HepG2 (cell line): ENCODE measurements at regions not wholly inside any gene's neighbourhood (a gene's known extent, or its start where the extent isn't known, plus 50 kb on each side); places are given as distances from the start of the nearest gene placed in this dataset.

Experiments
- ATAC-seq: fragments of 200-7000 bp; cut with Tn5 transposase; 3 replicates; pipeline ENCODE4 v1.9.1; 2020; ENCODE audit warnings: mild to moderate bottlenecking, moderate library complexity
- BruUV-seq: library from RNA; stranded (reverse); fragments of 400-500 nt; replicated peaks from 2 replicates; lab custom pipeline; 2021; lab: Mats Ljungman, UMichigan
- CTCF ChIA-PET: fragments of 300-600 bp; formaldehyde crosslinking; extraction: SDS; loops from one replicate; lab custom pipeline; 2021; ENCODE audit warnings: low total read pairs, inconsistent platforms, low intra/inter-chr PET ratio; lab: Yijun Ruan, JAX
- POLR2A ChIA-PET: fragments of 350-600 bp; sonication (Branson Sonifier 250); formaldehyde crosslinking; loops from one replicate; lab custom pipeline; 2020; ENCODE audit warnings: antibody characterized with exemption, inconsistent platforms; lab: Yijun Ruan, JAX
- DNase-seq: peaks from one replicate; pipeline ENCODE4 v3.0.0-alpha.2; 2015; ENCODE audit warnings: low spot score
- FAIRE-seq: peaks from 3 replicates; lab custom pipeline; 2011; peaks lifted over from hg19 to GRCh38; lab: Jason Lieb, UNC
- H2AFZ ChIP-seq: one replicate; pipeline ENCODE4 v1.6.1; 2011; ENCODE audit warnings: low read length, inconsistent platforms
- H3K27ac ChIP-seq: fragments of 300-600 bp; 3 replicates; pipeline ENCODE4 v1.8.0; 2011; ENCODE audit warnings: mixed run types, mild to moderate bottlenecking, mixed read lengths, low read length, inconsistent platforms; ENCODE audit not compliant: insufficient read depth; ENCODE audit errors: extremely low read length
- H3K27me3 ChIP-seq, 2 experiments: fragments of 200-600 bp in 1 of 2; 2 replicates in 1 of 2; 3 replicates in 1 of 2; pipeline versions ENCODE4 v1.6.0 to v1.8.0; 2011; ENCODE audit warnings: low read length in 2 of 2, mild to moderate bottlenecking in 2 of 2, moderate library complexity in 2 of 2, inconsistent platforms in 1 of 2; ENCODE audit not compliant: insufficient read depth in 2 of 2, control insufficient read depth in 1 of 2
- H3K36me3 ChIP-seq, 2 experiments: fragments of 200-600 bp in 1 of 2; replicated peaks in 1 of 2; 2 replicates in 1 of 2; 3 replicates in 1 of 2; pipeline versions ENCODE4 v1.5.1 to v1.8.0; 2011; ENCODE audit warnings: low read length in 2 of 2, inconsistent platforms in 1 of 2; ENCODE audit not compliant: insufficient read depth in 2 of 2, control insufficient read depth in 1 of 2
- H3K4me1 ChIP-seq: 2 replicates; pipeline ENCODE4 v1.5.1; 2012; ENCODE audit warnings: low read length, inconsistent platforms; ENCODE audit not compliant: insufficient read depth
- H3K4me2 ChIP-seq: 2 replicates; pipeline ENCODE4 v1.6.0; 2011; ENCODE audit warnings: low read depth, low read length, inconsistent platforms
- H3K4me3 ChIP-seq, 3 experiments: fragments of 200-600 bp in 1 of 3; sonication (generic), shearing (Covaris generic) in 1 of 3; replicated peaks in 1 of 3; 2 replicates each; pipeline ENCODE4 v1.5.1; 2011 to 2016; ENCODE audit warnings: low read length in 3 of 3, inconsistent platforms in 2 of 3, low read depth in 2 of 3, mild to moderate bottlenecking in 2 of 3, control low read depth in 1 of 3, mixed read lengths in 1 of 3; ENCODE audit not compliant: insufficient read depth in 1 of 3
- H3K79me2 ChIP-seq: one replicate; pipeline ENCODE4 v1.6.1; 2011; ENCODE audit warnings: low read length, inconsistent platforms; ENCODE audit not compliant: insufficient read depth
- H3K9ac ChIP-seq: 2 replicates; pipeline ENCODE4 v1.6.0; 2011; ENCODE audit warnings: mild to moderate bottlenecking, low read depth, low read length, inconsistent platforms; ENCODE audit not compliant: insufficient read depth
- H3K9me3 ChIP-seq: 2 replicates; pipeline ENCODE4 v1.5.1; 2012; ENCODE audit warnings: mild to moderate bottlenecking, low read length
- H4K20me1 ChIP-seq: 2 replicates; pipeline ENCODE4 v1.6.0; 2011; ENCODE audit warnings: inconsistent platforms, mild to moderate bottlenecking, low read length, moderate library complexity; ENCODE audit not compliant: insufficient read depth
- CBX5 ChIP-seq: sonication (generic); formaldehyde crosslinking; IDR thresholded peaks from 2 replicates; pipeline ENCODE4 v1.4.0; 2020; ENCODE audit warnings: missing genetic modification reagents, borderline replicate concordance
- ELF1 ChIP-seq: sonication (generic); formaldehyde crosslinking; IDR thresholded peaks from 2 replicates; pipeline ENCODE4 v1.4.0; 2020; ENCODE audit warnings: missing genetic modification reagents
- ESRRA ChIP-seq: sonication (generic); formaldehyde crosslinking; IDR thresholded peaks from 2 replicates; pipeline ENCODE4 v1.5.1; 2020; ENCODE audit warnings: mild to moderate bottlenecking, low read depth, missing genetic modification reagents
- MTF1 ChIP-seq: sonication (generic); formaldehyde crosslinking; IDR thresholded peaks from 2 replicates; pipeline ENCODE4 v1.5.0; 2020; ENCODE audit warnings: missing genetic modification reagents
- PAWR ChIP-seq: sonication (generic); formaldehyde crosslinking; IDR thresholded peaks from 2 replicates; pipeline ENCODE4 v1.4.0; 2020; ENCODE audit warnings: missing genetic modification reagents, mild to moderate bottlenecking, borderline replicate concordance
- SNAI1 ChIP-seq: sonication (generic); formaldehyde crosslinking; IDR thresholded peaks from 2 replicates; pipeline ENCODE4 v1.5.0; 2020; ENCODE audit warnings: mild to moderate bottlenecking, missing genetic modification reagents, borderline replicate concordance
- SOX6 ChIP-seq, 2 experiments: fragments of 450-650 bp in 1 of 2; sonication (generic) in 1 of 2; formaldehyde crosslinking in 1 of 2; IDR thresholded peaks; 2 replicates each; pipeline versions ENCODE4 v1.4.0 to v1.6.1; 2017 to 2020; ENCODE audit warnings: antibody characterized with exemption in 1 of 2, mild to moderate bottlenecking in 1 of 2, missing genetic modification reagents in 1 of 2
- ZNF12 ChIP-seq: sonication (generic); formaldehyde crosslinking; IDR thresholded peaks from 2 replicates; pipeline ENCODE4 v1.5.0; 2020; ENCODE audit warnings: missing genetic modification reagents
- ZNF543 ChIP-seq: sonication (generic); formaldehyde crosslinking; IDR thresholded peaks from 2 replicates; pipeline ENCODE4 v1.4.0; 2020; ENCODE audit warnings: mild to moderate bottlenecking, missing genetic modification reagents
- ZNF772 ChIP-seq: sonication (generic); formaldehyde crosslinking; IDR thresholded peaks from 2 replicates; pipeline ENCODE4 v1.5.0; 2020; ENCODE audit warnings: mild to moderate bottlenecking, missing genetic modification reagents
- ZSCAN30 ChIP-seq: sonication (generic); formaldehyde crosslinking; IDR thresholded peaks from 2 replicates; pipeline ENCODE4 v1.5.0; 2020; ENCODE audit warnings: mild to moderate bottlenecking, missing genetic modification reagents
- in situ Hi-C: cut with HindIII; loops from 2 replicates; pipeline ENCODE4 v1.10.0; 2017; ENCODE audit warnings: low pct_unique_long_range_greater_than_20kb; ENCODE audit not compliant: extremely low pct_ligation_motif_present
- intact Hi-C: fragments of 100-400 bp; cut with micrococcal nuclease; formaldehyde crosslinking; loops from one replicate; pipeline ENCODE4 v1.10.0; 2022; ENCODE audit not compliant: unreplicated experiment
- TF ChIP-seq, protein P1 (sequence below): sonication (generic); formaldehyde crosslinking; IDR thresholded peaks from 2 replicates; pipeline ENCODE4 v1.4.0; 2020; ENCODE audit warnings: missing genetic modification reagents, mild to moderate bottlenecking, borderline replicate concordance
- TF ChIP-seq, protein P2 (sequence below): sonication (generic); formaldehyde crosslinking; IDR thresholded peaks from 2 replicates; pipeline ENCODE4 v1.9.0; 2021; ENCODE audit warnings: missing genetic modification reagents, mild to moderate bottlenecking, borderline replicate concordance
- TF ChIP-seq, protein P3 (sequence below): sonication (generic); formaldehyde crosslinking; IDR thresholded peaks from 2 replicates; pipeline ENCODE4 v1.9.0; 2021; ENCODE audit warnings: missing genetic modification reagents, mild to moderate bottlenecking, borderline replicate concordance

GRCh38 chr18:43760010-43760409, 482.7 kb upstream of the SYT4 start:
- no peaks in the 10 kb centered on the region for H3K4me1 ChIP-seq
- in situ Hi-C loops: no loop called here
- H3K79me2 ChIP-seq: no peaks in the 10 kb centered on the region
- peaks cover 71% of the 10 kb centered on the region for H3K9me3 ChIP-seq
- H3K27ac ChIP-seq: no peak overlapping the region
- no peak overlapping the region for H2AFZ ChIP-seq
- H3K9ac ChIP-seq: no peak overlapping the region
- ChIA-PET CTCF (no interaction called here), POLR2A (no interaction called here)
- no TSS peak for BruUV-seq
- no peaks in the 10 kb centered on the region for H3K36me3 ChIP-seq
- no peak overlapping the region for H3K4me3 ChIP-seq
- H3K4me2 ChIP-seq: no peak overlapping the region
- no peaks in the 10 kb centered on the region for H4K20me1 ChIP-seq
- DNase-seq (no peak), ATAC-seq (no peak), FAIRE-seq (no peak)
- intact Hi-C loops: no loop called here
- no peaks in the 10 kb centered on the region; a peak in 1 of 5 replicates for H3K27me3 ChIP-seq
- TF ChIP-seq ZNF12 (CRISPR knock-in tag) (no peak), ELF1 (CRISPR knock-in tag) (no peak), ESRRA (CRISPR knock-in tag) (no peak), CBX5 (CRISPR knock-in tag) (no peak), ZSCAN30 (CRISPR knock-in tag) (no peak), ZNF543 (CRISPR knock-in tag) (no peak), SNAI1 (no peak), MTF1 (no peak), PAWR (CRISPR knock-in tag) (no peak), SOX6 (IDR thresholded peaks at IDR 0.05) (no peak), SOX6 (CRISPR knock-in tag; IDR thresholded peaks at IDR 0.05) (no peak), ZNF772 (CRISPR knock-in tag) (no peak)
- TF ChIP-seq, protein P1, sequence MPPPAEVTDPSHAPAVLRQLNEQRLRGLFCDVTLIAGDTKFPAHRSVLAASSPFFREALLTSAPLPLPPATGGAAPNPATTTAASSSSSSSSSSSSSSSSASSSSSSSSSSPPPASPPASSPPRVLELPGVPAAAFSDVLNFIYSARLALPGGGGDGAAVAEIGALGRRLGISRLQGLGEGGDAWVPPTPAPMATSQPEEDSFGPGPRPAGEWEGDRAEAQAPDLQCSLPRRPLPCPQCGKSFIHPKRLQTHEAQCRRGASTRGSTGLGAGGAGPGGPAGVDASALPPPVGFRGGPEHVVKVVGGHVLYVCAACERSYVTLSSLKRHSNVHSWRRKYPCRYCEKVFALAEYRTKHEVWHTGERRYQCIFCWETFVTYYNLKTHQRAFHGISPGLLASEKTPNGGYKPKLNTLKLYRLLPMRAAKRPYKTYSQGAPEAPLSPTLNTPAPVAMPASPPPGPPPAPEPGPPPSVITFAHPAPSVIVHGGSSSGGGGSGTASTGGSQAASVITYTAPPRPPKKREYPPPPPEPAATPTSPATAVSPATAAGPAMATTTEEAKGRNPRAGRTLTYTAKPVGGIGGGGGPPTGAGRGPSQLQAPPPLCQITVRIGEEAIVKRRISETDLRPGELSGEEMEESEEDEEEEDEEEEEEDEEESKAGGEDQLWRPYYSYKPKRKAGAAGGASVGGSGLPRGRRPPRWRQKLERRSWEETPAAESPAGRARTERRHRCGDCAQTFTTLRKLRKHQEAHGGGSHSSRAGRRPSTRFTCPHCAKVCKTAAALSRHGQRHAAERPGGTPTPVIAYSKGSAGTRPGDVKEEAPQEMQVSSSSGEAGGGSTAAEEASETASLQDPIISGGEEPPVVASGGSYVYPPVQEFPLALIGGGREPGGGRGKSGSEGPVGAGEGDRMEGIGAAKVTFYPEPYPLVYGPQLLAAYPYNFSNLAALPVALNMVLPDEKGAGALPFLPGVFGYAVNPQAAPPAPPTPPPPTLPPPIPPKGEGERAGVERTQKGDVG (CRISPR knock-in tag): no peak
- TF ChIP-seq, protein P2, sequence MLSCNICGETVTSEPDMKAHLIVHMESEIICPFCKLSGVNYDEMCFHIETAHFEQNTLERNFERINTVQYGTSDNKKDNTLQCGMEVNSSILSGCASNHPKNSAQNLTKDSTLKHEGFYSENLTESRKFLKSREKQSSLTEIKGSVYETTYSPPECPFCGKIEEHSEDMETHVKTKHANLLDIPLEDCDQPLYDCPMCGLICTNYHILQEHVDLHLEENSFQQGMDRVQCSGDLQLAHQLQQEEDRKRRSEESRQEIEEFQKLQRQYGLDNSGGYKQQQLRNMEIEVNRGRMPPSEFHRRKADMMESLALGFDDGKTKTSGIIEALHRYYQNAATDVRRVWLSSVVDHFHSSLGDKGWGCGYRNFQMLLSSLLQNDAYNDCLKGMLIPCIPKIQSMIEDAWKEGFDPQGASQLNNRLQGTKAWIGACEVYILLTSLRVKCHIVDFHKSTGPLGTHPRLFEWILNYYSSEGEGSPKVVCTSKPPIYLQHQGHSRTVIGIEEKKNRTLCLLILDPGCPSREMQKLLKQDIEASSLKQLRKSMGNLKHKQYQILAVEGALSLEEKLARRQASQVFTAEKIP (CRISPR knock-in tag): no peak
- TF ChIP-seq, protein P3, sequence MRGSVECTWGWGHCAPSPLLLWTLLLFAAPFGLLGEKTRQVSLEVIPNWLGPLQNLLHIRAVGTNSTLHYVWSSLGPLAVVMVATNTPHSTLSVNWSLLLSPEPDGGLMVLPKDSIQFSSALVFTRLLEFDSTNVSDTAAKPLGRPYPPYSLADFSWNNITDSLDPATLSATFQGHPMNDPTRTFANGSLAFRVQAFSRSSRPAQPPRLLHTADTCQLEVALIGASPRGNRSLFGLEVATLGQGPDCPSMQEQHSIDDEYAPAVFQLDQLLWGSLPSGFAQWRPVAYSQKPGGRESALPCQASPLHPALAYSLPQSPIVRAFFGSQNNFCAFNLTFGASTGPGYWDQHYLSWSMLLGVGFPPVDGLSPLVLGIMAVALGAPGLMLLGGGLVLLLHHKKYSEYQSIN (CRISPR knock-in tag): no peak
